GM21447 (cell line): ENCODE measurements at regions not wholly inside any gene's neighbourhood (a gene's known extent, or its start where the extent isn't known, plus 50 kb on each side); places are given as distances from the start of the nearest gene placed in this dataset.
"Not testable (repeated sequence)": the region's sequence is repeated elsewhere in the genome, so short reads cannot be mapped to it uniquely, and the experiment has no call there.

Experiments
- ATAC-seq: cut with Tn5 transposase; IDR thresholded peaks from one replicate; pipeline ENCODE4 v1.9.1; 2021; ENCODE audit not compliant: unreplicated experiment

DNA sequence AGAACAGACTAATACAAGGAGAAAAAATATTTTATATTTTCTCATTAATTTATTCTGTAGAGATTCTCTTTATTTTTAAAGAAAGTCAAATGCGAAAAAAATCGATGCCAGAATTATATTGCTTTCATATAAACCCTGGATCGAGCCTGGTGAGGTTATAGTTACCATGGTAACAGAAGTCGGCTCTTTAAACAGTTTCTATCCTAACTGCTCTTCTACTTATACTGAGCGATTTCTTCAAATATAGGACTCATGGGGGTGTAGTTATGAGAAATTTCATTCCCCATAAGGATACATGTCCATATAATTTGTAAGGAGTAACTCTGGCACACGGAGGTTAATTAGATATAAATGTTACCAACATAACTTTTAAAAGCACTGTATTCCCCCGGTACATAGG lies 973.5 kb upstream of the NCAM2 start:
- ATAC-seq, result no peak

DNA sequence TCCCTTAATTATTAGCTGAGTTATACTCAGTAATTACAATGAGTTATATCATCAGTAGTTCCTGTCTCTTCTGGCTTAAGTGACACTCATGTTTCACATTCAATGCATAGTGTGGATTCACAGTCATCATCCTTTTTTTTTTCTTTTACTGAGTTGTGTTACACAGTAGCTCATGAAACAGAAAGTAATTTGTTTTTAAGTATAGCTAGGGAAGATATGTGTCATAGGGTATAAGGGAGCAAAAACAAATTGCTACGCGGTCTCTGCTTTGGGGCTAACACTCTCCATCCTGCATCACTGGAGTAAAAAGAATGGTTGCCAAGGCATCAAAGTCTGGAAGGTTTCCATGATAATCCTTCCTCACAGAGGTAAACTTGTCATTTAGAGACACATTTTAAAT lies 971.7 kb upstream of the NCAM2 start:
- ATAC-seq, result no peak

DNA sequence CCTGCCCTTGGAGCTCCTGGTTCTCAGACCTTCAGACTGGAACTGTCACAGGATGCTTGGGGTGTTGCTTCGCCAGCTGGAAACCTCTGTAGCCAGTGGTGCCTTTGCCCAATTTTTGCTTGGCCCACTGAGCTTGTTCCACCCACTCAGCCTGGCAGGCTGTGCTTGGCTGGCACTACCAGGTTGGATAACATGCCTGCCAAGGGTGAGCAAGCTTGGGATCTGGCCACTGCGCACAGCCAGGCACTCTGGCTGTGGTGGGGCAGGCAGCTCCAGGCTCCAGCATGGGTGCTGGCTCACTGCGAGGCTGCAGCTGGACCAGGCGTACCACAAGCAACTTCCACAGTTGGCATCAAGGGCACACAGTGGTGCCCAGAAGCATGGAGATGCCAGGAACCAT lies 967.8 kb upstream of the NCAM2 start:
- ATAC-seq, result no peak

DNA sequence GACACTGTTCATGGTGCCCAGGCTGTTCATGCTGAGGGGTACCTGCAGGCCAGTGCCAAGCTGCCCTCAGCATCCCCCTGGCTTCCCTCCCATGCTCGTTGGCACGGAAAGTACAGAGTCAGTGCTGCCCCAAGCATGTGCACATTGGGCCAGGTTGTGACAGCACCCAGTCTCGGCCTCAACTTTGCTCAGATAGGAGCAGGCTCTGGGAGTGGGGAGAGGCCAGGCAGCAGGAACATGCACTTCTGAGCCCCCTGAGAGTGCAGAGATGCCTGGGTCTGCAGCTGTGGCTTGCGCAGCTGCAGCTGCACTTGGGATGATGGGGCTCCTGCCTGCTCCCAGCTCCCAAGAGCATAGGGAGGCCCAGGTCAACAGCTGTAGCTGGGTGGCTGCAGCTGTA lies 966.4 kb upstream of the NCAM2 start:
- ATAC-seq, result no peak

DNA sequence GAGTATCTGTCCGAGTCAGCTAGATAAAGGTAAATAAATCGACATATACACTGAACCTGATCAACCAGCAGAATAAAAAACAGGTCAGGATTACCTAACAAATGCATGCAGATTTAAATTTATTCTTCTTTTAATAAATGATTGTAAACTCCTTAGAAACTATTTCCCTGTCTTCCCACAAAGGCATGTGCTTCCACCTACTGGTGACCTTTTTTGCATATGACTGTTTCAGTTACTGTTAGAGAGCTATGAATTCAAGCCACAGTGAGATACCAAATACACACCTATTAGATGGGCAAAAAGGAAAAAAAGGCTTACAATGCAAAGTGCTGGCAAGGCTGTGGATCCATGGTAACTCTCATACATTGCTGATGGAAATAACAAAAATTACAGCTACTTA lies 957.4 kb upstream of the NCAM2 start:
- no peak for ATAC-seq

DNA sequence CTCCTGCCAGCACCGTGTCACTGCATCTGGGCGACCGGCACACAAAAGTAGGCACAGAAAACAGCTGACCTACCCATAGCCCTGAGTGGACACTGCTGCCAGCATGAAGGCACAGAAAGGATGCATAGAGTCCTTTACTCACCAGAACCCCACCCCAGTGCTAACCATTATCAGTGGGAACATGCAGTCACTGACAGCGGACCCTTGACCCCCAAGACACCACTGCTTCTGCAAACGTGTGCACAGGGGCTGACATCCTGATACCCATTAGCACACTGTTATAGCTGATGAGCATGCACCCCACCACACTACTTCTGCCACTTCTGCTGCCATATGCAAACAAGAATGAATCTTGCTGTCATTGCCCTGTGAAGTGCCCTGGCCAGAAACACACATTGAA lies 953.0 kb upstream of the NCAM2 start:
- ATAC-seq, result no peak

DNA sequence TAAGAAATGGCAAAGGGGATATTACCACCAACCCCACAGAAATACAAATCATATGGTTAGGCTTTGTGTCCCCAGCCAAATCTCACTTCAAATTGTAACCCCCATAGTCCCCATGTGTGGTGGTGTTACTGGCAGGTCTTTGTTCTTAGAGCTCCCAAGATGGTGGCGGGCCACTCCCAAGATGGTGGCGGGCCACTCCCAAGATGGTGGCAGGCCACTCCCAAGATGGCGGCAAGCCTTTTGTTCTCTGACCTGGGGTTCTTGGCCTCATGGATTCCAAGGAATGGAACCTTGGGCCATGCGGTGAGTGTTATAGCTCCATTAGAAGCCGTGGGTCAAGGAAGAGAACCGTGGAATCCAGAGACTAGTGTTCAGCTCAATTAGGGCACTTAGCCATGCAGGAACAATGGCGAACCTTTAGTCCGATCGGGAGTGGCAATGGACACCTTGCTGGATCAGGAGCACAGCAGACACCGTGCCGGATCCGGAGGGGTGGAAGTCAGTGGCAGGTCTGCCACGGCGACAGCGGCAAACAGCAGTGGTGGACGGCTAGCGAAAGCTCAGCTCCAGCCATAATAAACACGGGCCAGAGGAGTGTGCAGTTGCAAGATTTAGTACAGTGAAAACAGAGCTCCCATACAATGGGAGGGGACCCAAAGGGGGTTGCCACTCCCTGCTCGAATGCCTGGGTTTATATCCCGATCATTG lies 949.9 kb upstream of the NCAM2 start:
- not testable (repeated sequence) for ATAC-seq

DNA sequence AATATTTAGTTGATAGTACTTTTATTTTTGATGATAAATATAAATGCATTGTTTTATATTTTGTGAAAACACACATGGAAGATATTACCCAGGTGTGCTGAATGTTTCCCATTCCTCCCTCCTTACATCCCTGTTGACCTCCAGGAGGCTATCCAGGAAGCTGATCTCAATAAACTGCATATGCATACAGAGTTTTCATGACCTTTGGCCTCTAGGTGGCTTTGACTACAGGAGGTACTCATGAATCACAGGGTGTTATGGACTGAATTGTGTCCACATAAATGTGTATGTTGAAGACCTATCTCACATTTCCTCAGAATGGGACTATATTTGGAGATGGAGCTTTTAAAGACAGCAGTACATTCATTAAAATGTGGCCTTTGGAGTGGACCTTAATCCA lies 914.9 kb upstream of the NCAM2 start:
- no peak for ATAC-seq

DNA sequence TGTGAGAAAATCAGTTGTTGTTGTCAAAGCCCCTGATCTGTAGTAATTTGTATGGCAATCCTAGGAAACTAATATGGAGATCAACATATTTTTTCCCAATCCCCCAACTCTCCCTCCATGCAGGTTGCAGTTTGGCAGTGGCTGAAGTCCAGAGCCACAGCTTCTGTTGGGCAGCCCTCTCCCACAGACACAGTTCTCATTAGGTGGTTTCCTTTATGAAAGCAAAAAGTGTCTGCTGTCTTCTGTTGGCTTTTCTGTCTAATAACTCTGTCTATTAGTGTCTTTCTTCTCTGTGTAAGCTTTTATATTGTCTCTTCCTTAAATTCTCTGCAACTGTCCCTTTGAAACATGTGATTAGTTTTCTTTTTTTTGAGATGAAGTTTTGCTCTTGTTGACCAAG lies 914.3 kb upstream of the NCAM2 start:
- ATAC-seq, result no peak

DNA sequence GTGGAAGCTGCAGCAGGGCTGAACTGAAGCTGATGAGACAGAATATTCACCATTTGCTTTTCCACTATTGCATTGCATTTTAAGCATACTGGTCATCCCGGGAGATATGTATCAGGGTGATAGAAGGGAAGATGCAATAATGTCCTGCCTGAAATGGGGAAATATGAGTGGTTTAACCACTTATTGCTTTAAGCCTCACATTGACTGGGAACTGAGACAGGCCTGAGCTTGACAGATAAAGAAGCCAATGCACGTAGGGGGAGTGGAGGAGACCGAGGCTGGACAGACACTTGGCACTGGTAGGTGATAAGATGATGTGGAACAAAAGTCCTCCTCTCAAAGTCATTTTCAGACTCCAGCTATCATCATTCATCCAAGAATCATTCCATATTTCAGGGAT lies 911.7 kb upstream of the NCAM2 start:
- ATAC-seq, result no peak

DNA sequence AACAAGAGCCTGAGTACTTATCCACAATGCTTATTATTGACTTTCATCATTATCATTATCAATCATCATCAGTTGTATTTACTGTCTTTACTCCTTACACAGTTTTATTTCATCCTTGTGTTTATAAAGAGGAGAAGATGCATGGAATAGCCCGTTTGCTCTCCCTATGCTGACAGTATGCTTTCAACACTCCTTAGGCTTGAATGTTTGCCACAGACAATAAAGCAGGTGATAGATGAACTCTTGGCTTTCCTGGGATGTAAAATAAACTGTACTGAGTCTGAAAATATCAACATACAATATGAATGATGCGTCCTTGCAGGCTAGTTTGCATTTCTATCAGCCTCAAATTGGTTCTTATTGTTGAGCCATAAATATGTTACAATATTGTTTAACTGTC lies 891.8 kb upstream of the NCAM2 start:
- no peak for ATAC-seq

DNA sequence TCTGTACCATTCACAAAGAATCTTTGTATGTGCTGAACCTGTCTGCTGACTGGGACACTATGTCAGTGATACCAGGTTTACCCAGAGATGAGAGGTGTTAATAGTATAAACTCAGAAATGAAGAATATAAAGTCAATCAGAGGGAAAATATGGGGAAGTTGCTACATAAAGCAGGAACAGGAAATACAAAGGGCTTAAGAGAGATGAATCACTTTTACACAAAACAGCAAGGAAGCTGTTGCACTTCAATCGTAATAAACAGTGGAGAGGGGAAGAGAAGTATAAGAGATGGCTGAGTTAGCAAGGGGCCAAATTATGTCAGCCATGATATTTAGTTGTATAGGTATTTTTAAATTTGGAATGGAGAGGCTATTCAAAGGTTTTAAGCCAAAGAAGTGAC lies 890.2 kb upstream of the NCAM2 start:
- ATAC-seq, result no peak

DNA sequence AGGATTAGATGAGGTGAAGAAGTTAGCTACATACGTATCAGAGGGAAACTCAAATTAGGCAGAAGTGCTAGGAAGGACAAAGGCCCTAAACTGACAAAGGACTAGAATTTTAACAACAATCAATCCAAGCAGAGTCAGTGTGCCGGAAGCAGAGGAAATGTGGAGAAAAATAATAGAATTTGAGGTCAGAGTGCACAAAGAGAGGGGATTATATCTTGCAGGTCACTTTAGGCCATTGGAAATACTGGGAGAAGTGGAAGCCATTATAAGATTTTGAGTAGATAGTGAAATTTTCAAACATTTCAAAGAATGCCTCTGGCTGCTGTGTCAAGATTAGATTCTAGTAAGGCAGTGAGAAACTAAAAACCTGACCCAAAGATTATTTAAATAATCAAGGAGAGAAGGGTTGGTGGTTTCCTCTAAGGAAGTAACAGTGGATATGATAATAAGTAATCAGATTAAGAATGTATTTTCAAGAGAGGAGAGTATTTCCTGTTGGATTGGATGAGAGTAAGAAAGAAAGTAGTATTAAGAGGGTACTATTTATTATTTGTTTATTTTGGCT lies 889.2 kb upstream of the NCAM2 start:
- no peak for ATAC-seq

DNA sequence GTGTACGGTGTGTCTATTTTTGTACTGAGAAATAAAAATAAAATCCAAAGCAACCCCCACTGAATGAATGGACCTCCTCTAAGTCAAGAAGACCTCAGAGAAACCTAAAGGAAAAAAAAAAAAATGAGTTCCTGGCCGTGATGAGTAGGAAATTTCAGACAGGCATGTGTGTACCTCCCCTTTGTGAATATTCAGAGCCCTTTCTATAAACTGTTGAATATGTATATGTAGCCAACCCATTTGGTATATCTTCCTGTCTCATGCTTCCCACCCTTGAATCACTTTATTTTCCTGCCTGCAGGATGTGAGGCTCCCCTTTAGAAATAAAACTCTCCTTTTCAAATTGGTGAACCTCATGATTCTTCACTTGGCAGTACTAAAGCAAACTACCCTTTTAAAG lies 887.8 kb upstream of the NCAM2 start:
- ATAC-seq, result no peak

DNA sequence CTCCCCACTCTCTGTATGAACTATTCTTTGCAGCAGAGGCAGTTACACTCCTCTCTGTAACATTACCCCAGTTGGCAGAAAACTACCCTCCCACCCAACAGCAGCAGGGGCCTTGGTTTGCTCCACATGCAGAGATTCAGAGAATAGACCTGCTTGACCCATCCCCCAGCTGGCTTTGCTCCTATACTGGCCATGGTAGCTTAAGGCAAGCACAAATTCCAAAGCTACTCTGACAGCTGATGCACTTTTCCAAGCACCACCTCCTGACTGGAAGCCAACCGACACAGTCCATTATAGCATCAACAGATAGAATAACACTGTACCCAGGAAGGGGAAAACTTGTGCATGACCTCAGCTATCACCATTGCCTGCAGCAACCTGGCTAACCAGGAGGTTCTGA lies 846.5 kb upstream of the NCAM2 start:
- no peak for ATAC-seq

DNA sequence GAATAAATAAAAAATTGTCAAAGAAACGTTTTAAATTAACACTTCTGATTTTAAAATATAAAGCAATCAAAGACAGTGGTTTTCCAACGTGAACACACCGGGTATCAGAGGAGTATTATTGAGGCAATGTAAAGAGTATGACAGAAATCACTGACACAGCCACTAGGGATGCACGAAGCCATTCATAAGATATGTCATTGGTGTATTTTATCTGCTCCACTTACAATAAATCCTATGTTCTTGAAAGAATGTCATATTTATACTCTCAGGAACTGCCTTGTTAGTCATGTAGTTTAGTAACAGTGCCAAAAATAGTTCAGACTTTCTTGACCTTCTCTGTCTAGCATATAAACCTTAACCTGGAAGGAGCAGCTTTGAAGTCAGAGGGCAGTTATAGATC lies 835.0 kb upstream of the NCAM2 start:
- no peak for ATAC-seq

DNA sequence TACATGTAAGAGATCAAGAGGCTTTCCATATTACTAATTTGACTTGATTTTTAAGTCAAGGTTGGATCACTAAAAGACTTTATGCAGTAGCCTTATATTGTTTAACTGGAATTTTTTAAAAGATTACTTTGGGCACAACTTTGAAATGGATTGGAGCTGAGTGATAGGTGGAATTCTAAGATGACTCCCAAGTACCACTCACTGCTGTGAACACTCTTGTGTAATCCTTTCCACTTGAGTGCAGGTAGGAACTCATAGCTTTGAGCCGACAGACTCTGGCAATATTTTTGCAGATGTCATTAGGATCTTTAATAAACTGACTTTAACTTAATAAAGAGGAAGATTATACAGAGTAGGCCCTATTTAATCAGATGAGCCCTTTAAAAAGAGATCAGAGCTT lies 831.1 kb upstream of the NCAM2 start:
- ATAC-seq, result no peak

DNA sequence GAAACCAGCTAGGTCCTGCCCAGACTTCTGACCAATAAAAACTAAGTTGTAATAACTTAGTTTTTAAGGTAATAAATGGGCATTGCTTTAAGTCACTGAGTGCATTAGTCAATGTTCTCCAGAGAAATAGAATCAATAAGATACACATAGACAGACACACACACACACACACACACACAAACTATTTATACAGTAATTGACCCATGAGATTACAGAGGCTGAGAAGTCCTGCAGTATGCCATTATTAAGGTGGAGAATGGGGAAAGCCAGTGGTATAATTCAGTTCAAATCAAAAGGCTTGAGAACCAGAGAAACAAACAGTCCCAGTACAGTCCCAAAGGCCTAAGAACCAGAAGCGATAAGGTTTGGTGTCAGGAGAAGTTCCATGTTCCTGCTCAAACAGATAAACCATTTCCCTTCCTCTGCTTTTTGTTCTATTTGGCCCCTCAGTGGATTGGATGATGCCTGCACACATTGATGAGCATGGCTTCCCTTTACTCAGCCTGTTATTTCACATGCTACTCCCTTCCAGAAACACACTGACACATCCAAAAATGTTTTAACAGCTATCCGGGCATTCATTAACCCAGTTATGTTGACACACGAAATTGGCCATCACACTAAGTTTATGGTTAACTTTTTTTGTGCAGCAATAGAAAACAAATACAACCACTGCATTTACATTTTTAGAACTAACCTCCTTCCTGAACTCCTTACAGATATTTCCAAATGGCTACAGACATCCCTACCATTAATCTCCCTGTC lies 828.2 kb upstream of the NCAM2 start:
- no peak for ATAC-seq

DNA sequence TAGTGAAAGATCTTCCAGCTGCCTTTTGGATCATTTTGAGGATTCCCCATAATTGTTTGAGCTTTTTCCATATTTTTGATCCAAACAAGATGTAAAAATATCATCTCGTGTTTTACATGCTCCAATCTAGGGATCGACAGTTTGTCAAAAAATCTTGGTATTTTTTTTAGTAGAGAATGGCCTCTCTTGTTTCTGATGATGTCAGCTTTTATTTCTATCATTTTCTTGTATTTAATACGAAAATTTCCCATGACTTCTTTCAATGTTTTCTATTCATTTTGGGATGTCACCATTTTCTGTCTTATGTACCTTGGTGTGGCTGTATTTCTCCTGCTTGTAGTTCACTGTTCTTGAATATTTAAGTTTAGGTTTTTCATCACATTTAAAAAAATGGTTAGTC lies 812.0 kb upstream of the NCAM2 start:
- no peak for ATAC-seq

DNA sequence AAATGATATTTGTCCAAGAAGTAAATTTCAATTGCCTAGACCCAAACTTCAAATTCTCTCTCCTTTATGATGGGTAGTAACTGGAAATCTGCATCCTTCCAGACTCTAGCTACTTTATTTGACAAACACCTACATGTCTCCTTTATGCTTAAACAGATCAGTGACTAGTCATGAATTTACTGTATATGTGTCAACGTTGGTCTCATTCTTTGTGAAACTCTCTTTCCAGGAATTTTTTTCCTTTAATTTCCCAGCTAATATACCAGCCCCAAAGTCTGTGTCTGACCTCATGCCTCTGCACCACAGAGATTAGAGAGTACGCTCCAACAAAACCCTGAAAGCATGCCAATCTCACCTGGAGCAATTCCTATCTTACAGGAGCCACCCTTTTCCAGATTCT lies 811.2 kb upstream of the NCAM2 start:
- no peak for ATAC-seq

DNA sequence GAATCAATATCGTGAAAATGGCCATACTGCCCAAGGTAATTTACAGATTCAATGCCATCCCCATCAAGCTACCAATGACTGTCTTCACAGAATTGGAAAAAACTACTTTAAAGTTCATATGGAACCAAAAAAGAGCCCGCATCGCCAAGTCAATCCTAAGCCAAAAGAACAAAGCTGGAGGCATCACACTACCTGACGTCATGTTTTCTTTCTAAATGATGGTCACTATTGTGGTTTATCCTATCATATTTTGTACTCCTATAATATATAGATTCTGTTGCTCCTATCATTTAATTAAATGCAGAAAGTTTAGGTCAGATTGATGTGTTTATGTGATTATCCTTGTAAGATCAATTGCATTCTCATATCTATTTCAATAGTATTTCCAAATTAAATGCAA lies 796.9 kb upstream of the NCAM2 start:
- not testable (repeated sequence) for ATAC-seq

DNA sequence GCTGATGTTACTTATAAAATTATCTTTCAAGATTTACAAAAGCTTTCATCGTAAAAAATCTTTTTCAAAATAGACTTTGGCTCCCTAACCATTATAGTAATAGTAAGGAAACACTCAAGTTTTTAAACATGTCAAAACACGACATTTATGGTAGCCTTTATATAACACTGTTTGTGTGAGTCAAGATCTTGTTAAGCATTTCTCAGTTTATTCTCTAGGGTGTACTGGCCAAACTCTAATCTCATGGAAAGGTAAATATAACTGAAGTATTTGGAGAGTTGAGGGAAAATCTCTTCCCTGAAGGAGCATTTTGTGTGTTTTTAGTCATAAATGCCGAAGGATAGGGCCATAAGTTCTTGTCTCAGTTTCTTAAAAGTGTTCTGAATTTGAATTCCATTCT lies 790.9 kb upstream of the NCAM2 start:
- ATAC-seq, result no peak

DNA sequence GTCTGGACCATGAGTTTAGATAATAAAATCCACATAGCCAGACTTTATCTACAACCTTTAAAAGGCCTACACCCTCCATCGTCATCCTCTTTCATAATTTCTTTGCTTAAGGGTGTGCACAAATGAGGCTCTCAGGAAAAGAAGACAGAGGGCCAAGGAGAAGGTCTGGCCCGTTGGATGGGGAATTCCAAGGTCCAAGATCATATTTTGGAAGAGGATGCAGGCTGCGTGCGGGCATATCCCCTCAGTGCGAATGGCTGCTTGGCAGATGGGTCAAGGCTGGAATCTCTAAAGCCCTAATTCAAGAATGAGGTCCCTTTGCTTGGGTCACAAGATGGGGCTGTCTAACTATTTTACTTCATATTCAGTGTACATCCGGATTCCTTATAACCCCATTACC lies 782.2 kb upstream of the NCAM2 start:
- ATAC-seq, result no peak
